COR-L47 (cell line): ENCODE measurements at regions not wholly inside any gene's neighbourhood (a gene's known extent, or its start where the extent isn't known, plus 50 kb on each side); places are given as distances from the start of the nearest gene placed in this dataset.

Source experiments
- DNase-seq: peaks from one replicate; lab custom pipeline; 2025; lab: John Stamatoyannopoulos, UW

GRCh38 chr19:31601855-31602254 is 252.6 kb upstream of the TSHZ3 start:
- no peak for DNase-seq

DNA sequence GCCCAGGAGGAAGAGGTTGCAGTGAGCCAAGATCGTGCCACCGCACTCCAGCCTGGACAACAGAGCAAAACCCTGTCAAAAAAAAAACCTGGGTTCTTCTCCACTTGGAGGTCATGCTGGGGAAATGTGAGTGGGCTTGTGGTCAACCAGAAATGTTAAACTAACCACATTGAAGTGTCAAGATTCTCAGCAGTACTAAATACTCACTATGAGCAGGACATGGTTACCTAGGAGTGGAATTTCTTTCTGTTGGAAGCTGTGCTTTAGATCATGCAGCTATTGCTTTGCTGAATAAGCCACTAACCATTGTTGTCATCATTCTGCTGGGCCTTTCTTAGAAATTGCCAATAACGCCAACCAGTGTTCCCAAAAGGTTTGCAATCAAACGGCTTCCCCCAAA is 253.3 kb upstream of the TSHZ3 start:
- no peak for DNase-seq

- DNase-seq = no peak
Observed at GRCh38 chr19:31604493-31605040, 255.3 kb upstream of the TSHZ3 start.

DNA sequence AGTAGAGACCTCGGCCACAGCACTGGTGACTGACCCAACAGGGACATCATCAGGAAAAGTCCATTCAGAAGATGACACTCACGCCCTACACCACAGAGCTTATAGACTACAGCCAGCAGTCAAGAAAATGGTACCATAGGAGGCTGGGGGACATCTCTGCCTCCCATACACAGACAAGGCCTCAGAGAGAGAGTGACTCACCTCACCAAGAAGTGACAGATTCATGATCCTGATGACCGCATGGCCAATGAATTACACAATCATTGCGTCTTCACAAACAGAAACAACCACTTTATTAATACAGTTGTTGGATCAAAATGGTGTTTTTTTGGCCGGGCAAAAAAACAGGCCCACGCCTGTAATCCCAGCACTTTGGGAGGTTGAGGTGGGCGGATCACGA is 260.8 kb upstream of the TSHZ3 start:
- no peak for DNase-seq

DNA sequence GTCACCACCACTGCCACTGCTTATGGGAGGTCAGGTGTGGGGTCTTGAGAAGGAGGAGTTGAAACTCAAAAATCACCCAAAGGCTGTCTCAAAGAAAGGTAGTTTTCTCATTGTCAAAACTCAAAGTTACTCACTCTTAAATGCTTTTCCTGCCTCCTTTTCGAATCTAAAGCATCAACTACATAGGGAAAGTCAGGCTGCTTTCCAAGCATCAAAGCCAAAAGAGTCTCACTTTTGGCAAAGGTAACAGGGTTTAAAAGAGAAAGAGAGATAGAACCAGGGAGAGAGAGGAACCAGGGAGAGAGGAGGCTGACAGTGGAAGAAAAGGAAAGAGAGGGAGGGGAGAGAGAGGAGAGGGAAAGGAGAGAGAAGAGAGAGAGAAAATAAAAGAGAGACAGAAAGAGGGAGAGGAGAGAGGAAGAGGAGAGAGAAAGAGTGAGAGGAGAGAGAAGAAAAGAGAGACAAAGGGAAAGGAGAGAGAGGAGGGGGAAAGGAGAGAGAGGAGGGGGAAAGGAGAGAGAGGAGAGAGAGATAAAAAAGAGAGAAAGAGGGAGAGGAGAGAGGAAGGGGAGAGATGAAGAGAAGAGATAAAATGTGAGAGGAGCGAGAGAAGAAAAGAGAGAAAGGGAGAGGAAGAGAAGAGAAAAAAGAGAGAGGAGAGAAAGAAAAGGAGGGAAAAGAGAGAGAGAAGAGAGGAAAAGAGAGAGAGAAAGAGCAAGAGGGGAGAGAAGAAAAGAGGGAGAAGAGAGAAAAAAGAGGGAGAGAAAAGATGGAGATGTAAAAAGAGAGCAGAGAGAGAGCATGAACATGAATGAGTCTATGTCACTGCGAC is 262.0 kb upstream of the TSHZ3 start:
- DNase-seq = no peak

- no peak for DNase-seq
Observed at GRCh38 chr19:31612873-31613272, 263.6 kb upstream of the TSHZ3 start.

- DNase-seq = no peak
Observed at GRCh38 chr19:31613683-31614219, 264.5 kb upstream of the TSHZ3 start.

GRCh38 chr19:31616031-31616430 is 266.8 kb upstream of the TSHZ3 start:
- no peak for DNase-seq

- DNase-seq = no peak
Observed at GRCh38 chr19:31617010-31617585, 267.9 kb upstream of the TSHZ3 start.

DNA sequence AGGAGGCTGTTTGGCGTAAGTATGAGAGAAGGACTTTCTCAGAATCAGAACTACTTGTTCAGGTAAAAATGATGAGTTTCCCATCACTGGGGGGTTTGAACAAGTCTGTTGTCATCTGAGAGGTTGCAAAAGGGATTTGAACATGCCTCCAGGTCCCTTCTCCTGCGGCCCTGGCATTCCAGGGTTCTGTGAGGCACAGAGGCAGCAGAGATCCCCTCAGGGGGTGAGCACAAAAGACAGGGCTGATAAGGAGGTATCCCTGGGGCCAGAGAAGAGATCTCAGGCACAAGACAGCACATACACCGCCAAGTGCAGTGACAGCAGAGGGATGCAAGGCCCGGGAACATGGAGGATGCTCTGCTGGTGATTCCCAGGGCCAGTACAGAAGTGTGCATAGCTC is 275.8 kb upstream of the TSHZ3 start:
- DNase-seq = no peak

- DNase-seq = no peak
Observed at GRCh38 chr19:31625575-31625974, 276.3 kb upstream of the TSHZ3 start.

DNA sequence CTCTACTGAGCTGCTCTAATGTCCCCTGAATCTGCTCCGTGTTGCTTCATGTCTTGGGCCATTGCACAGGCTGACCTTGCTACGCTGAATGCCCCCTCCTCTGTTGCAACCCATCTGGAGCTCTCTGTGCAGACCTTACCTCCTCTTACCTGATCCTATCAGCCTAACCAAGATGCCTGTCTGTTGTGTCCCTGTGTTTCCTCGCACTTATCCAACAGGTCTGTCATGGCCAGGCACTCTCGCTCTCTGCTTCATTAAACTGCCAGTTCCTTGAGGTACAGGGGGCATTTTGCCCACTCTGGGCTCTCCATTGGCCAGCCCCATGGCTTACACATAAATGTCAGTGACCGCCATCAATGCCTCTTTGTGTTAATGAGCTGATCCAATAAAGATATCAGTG is 277.7 kb upstream of the TSHZ3 start:
- DNase-seq = no peak

DNA sequence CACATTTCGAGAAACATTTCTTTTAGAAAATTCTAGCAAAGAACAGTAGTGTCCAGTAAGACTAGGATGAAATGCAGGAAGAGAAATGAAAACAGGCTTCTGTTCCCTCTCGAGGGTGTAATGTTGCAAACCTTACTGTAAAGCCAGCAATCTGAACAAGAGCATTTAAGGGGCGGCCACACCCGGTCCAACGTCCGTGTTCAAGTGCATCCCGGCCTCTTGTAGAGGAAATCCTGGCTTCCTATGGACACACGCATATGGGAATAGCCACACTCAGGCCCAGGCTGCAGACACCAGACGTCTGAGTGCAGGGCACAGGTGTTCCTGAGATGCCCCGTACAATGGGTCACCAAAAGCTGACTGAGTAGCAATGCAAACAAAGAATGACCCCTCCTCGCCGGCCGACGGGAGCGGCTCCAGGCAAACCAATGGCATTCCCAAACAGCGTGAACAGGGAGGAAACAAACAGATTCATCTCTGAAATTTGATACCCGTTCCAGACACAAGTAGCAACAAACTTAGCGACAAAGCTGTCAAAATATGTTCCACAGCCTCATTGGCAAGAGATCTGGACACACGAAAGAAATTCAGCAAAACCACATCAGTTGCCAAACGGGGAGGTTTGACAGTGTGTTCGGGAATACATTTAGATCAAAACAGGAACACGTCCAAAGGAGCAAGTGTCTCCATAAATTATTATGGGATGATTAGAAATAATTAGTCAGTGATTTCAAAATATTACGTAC is 278.6 kb upstream of the TSHZ3 start:
- no peak for DNase-seq

- no peak for DNase-seq
Observed at GRCh38 chr19:31629579-31630363, 280.5 kb upstream of the TSHZ3 start.

- DNase-seq = no peak
Observed at GRCh38 chr19:31633014-31633413, 283.8 kb upstream of the TSHZ3 start.

- no peak for DNase-seq
Observed at GRCh38 chr19:31639306-31639705, 290.1 kb upstream of the TSHZ3 start.

DNA sequence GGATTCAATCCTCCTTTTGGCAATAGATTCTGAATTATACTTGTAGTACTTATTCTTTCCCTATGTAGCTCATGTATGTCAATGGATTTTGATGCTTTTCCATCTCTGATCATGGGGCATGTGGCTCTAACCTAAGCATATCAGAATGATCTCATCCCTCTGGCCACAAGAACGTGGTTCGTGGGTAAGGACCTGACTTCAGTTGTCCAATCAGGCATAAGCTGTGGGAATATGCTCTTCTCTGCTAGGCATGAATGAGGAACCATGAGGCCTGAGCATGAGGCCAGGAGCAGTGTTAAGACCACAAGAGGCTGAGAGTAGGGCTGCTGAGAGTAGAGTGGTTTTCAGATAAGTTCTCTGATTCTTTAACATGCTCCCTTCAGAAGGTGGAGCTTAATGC is 292.4 kb upstream of the TSHZ3 start:
- no peak for DNase-seq

DNA sequence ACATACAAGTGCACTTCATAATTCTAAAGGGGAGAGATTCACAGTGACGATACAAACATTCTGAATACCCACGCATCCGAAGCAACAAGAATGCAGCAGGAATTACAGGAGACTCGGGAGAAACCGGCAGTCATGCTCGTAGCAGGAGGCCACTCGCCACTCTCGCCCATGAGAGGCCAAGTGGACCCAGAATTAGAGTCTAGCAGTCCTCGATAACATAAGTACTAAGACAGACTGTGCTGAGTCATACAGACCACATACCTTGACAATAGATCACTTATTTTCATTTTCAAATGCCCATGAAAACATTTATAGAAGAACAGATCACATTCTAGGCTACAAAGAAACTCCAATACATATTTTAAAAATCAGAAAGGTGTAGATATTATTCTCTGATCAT is 299.1 kb upstream of the TSHZ3 start:
- no peak for DNase-seq

DNA sequence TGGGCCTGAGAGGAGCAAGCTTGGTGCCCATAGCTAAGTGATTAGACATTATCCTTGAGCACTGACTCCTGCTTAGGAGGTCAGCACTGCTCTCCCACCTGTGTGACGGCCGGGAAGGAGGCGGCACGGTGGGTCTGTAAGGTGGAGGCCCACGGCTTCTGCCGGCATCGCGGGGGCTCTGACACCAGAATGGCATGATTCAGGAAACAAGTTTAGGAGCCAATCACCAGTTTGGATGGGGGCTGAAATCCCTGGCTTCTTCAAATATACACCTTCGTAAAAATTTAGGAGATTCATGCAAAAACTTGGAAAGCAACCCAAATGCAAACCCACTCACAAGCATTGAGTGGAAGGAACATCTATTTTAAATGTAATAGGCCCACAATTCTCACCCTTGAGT is 307.3 kb upstream of the TSHZ3 start:
- DNase-seq = no peak

DNA sequence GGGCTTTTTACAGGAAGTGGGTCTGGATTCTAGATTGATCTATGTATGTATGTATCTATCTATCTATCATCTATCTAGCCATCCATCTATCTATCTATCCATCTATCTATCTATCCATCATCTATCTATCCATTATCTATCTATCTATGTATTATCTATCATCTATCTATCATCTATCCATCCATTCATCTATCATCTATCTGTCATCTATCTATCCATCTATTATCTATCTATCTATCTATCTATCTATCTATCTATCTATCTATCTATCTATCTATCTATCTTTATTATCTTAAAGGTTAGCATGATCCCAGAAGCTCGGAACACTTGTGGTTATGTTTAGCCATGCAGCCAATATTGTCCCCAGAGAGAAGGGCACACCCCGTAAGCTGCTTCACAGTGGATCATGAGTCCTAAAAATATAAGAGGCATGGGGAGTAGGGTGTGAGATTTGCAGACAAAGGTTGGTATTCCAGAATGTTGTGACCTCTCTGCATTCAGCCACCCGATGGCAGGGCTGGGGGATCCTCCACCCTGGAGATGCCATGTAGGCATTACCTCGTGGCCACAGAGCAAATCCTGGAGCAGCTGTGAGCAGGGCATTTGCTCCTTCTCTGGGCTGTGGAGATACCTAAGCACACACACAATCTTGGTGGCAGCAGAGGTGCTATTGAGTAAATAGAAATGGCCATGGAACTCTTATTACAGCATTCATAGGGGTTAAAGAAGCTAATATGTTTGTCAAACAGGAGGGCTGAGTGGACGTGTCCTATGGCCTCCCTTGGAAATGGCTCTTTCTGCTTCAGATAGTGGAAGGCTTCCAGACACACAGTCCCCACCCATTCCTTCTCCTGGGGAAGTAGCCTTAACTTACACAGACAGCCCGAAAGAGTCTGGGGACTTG is 310.0 kb upstream of the TSHZ3 start:
- no peak for DNase-seq

- DNase-seq = no peak
Observed at GRCh38 chr19:31659897-31660210, 310.6 kb upstream of the TSHZ3 start.
